ENCODE measurements at regions not wholly inside any gene's neighbourhood (a gene's known extent, or its start where the extent isn't known, plus 50 kb on each side); places are given as distances from the start of the nearest gene placed in this dataset.

DNA sequence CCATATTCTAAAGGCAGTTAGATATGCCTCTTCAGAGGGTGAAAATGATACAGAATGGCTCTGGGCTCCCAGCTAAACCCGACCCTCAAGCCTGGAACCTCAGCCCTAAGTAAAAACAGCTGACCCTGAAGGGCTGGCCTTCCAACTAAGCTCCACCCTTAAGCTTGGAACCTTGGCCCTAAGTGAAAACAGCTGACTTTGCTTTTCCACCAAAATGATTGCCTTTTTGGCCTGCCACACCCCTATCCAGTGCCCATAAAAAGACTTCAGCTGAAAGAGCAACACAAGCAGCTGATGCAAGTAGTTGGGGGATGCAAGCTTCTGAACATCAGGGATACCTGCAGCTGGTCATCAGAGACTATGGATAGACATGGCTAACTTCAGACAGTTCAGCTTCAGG is 647.4 kb upstream of the SGCD start:
- H3K9me2 ChIP-seq (replicated peaks; ENCODE audit: insufficient read depth, low read length), result no peaks in the 10 kb centered on the region
- no peak overlapping the region for H2AFZ ChIP-seq (ENCODE audit: low read length)
- no peaks in the 10 kb centered on the region for H3K79me2 ChIP-seq (ENCODE audit: low read length)
- H3K36me3 ChIP-seq (replicated peaks; ENCODE audit: insufficient read depth, low read length), result no peaks in the 10 kb centered on the region
- no peak overlapping the region for H3K27ac ChIP-seq (ENCODE audit: low read length)
- no peak overlapping the region for H3K4me3 ChIP-seq (ENCODE audit: low read length)
- TF ChIP-seq, protein P1, sequence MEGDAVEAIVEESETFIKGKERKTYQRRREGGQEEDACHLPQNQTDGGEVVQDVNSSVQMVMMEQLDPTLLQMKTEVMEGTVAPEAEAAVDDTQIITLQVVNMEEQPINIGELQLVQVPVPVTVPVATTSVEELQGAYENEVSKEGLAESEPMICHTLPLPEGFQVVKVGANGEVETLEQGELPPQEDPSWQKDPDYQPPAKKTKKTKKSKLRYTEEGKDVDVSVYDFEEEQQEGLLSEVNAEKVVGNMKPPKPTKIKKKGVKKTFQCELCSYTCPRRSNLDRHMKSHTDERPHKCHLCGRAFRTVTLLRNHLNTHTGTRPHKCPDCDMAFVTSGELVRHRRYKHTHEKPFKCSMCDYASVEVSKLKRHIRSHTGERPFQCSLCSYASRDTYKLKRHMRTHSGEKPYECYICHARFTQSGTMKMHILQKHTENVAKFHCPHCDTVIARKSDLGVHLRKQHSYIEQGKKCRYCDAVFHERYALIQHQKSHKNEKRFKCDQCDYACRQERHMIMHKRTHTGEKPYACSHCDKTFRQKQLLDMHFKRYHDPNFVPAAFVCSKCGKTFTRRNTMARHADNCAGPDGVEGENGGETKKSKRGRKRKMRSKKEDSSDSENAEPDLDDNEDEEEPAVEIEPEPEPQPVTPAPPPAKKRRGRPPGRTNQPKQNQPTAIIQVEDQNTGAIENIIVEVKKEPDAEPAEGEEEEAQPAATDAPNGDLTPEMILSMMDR (IDR thresholded peaks at IDR 0.05; ENCODE audit: low read length), result no peak
- no peak for TF ChIP-seq EZH2phosphoT487 (IDR thresholded peaks at IDR 0.05; ENCODE audit: low read length)
- no peak for TF ChIP-seq EZH2 (optimal IDR thresholded peaks at IDR 0.05; ENCODE audit: low read depth, low read length)
- peaks cover 15% of the 10 kb centered on the region for H3K4me1 ChIP-seq (ENCODE audit: low read length)
- no peak overlapping the region for H3K4me2 ChIP-seq (ENCODE audit: low read depth, low read length)
- H3K9me3 ChIP-seq (replicated peaks; ENCODE audit: insufficient read depth, low read length), result no peaks in the 10 kb centered on the region
- 0 out of 2 replicates have a peak, but pooled peaks cover 3% of the 10 kb centered on the region for H3F3A ChIP-seq (ENCODE audit: insufficient read depth, low read length)
- DNase-seq, result no peak
- H3K27me3 ChIP-seq (replicated peaks; ENCODE audit: insufficient read depth, low read length), result peaks cover 8% of the 10 kb centered on the region; the same call in 1 of the 2 replicates
- no peak overlapping the region for H3K9ac ChIP-seq (ENCODE audit: low read length)
- no peaks in the 10 kb centered on the region for H4K20me1 ChIP-seq (ENCODE audit: insufficient read depth, low read length)

DNA sequence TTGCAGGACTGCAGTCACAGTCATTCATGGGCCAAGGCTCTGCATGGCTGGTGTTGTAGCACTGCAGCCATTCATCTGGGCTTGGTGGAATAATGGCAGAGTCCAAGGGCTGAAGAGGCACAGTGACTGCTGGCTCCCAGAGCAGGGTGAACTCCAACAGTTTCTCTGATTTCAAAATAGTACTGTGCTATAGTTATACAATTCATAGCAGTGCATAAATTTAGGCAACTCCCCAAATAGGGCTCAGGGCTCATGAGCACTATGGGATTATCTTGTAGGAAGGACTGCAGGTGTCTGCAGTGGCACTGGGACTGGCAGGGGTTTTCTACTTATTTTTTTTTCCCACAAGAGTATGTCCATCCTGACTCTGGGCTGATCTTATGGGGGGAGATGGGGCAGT is 642.5 kb upstream of the SGCD start:
- no peak overlapping the region for H3K4me2 ChIP-seq (ENCODE audit: low read depth, low read length)
- no peak overlapping the region for H2AFZ ChIP-seq (ENCODE audit: low read length)
- H3K79me2 ChIP-seq (ENCODE audit: low read length), result no peaks in the 10 kb centered on the region
- no peaks in the 10 kb centered on the region for H3K27me3 ChIP-seq (replicated peaks; ENCODE audit: insufficient read depth, low read length)
- H3K4me3 ChIP-seq (ENCODE audit: low read length), result no peak overlapping the region
- TF ChIP-seq, protein P1 (IDR thresholded peaks at IDR 0.05; ENCODE audit: low read length), result no peak
- TF ChIP-seq EZH2phosphoT487 (IDR thresholded peaks at IDR 0.05; ENCODE audit: low read length) (no peak), EZH2 (optimal IDR thresholded peaks at IDR 0.05; ENCODE audit: low read depth, low read length) (no peak)
- DNase-seq, result no peak
- no peaks in the 10 kb centered on the region for H3K4me1 ChIP-seq (ENCODE audit: low read length)
- H3K27ac ChIP-seq (ENCODE audit: low read length), result no peak overlapping the region
- no peaks in the 10 kb centered on the region for H3F3A ChIP-seq (ENCODE audit: insufficient read depth, low read length)
- H3K9me3 ChIP-seq (replicated peaks; ENCODE audit: insufficient read depth, low read length), result no peaks in the 10 kb centered on the region
- H3K36me3 ChIP-seq (replicated peaks; ENCODE audit: insufficient read depth, low read length), result no peaks in the 10 kb centered on the region
- no peaks in the 10 kb centered on the region for H3K9me2 ChIP-seq (replicated peaks; ENCODE audit: insufficient read depth, low read length)
- H4K20me1 ChIP-seq (ENCODE audit: insufficient read depth, low read length), result no peaks in the 10 kb centered on the region
- no peak overlapping the region for H3K9ac ChIP-seq (ENCODE audit: low read length)

DNA sequence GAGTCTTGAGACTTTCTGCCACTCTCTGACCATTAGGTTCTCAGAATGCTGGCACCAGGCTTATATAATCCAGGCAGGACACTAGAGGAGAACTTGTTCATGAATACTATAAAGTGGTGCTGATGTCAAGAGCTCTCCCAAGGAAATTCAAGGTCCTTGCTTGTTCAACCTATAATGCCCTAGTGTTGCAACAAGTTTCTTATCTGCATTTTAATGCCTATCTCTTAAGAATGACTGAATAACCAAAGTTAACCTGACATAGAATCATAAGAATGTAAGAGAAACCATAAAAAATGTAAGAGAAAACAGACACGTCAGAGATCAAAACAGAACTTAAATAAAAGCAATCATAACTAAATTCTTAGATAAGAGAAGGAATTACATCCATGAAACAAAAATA is 640.8 kb upstream of the SGCD start:
- TF ChIP-seq EZH2 (optimal IDR thresholded peaks at IDR 0.05; ENCODE audit: low read depth, low read length) (no peak), EZH2phosphoT487 (IDR thresholded peaks at IDR 0.05; ENCODE audit: low read length) (no peak)
- TF ChIP-seq, protein P1 (IDR thresholded peaks at IDR 0.05; ENCODE audit: low read length), result no peak
- H3K9me3 ChIP-seq (replicated peaks; ENCODE audit: insufficient read depth, low read length), result no peaks in the 10 kb centered on the region
- no peak overlapping the region for H2AFZ ChIP-seq (ENCODE audit: low read length)
- DNase-seq, result no peak
- H3K4me1 ChIP-seq (ENCODE audit: low read length), result no peaks in the 10 kb centered on the region
- no peak overlapping the region for H3K9ac ChIP-seq (ENCODE audit: low read length)
- H4K20me1 ChIP-seq (ENCODE audit: insufficient read depth, low read length), result no peaks in the 10 kb centered on the region
- no peaks in the 10 kb centered on the region for H3K79me2 ChIP-seq (ENCODE audit: low read length)
- no peaks in the 10 kb centered on the region for H3K9me2 ChIP-seq (replicated peaks; ENCODE audit: insufficient read depth, low read length)
- H3K27ac ChIP-seq (ENCODE audit: low read length), result no peak overlapping the region
- no peaks in the 10 kb centered on the region for H3K36me3 ChIP-seq (replicated peaks; ENCODE audit: insufficient read depth, low read length)
- H3F3A ChIP-seq (ENCODE audit: insufficient read depth, low read length), result no peaks in the 10 kb centered on the region
- H3K4me2 ChIP-seq (ENCODE audit: low read depth, low read length), result no peak overlapping the region
- no peak overlapping the region for H3K4me3 ChIP-seq (ENCODE audit: low read length)
- no peaks in the 10 kb centered on the region for H3K27me3 ChIP-seq (replicated peaks; ENCODE audit: insufficient read depth, low read length)

Data from MM.1S (cell line).